K562 (cell line): ENCODE measurements at regions not wholly inside any gene's neighbourhood (a gene's known extent, or its start where the extent isn't known, plus 50 kb on each side); places are given as distances from the start of the nearest gene placed in this dataset.

Experiments used
- BRF1 ChIP-seq: IDR thresholded peaks from 3 replicates; pipeline ENCODE4 v1.6.1; 2011; ENCODE audit warnings: borderline replicate concordance, mild to moderate bottlenecking; ENCODE audit not compliant: insufficient read length; ENCODE audit errors: extremely low read depth
- CHD1 ChIP-seq: fragments of 200-600 bp; sonication (generic); IDR thresholded peaks from one replicate; pipeline ENCODE4 v1.6.1; 2012; ENCODE audit warnings: mild to moderate bottlenecking, moderate library complexity, low read length, inconsistent platforms
- CREB1 ChIP-seq, 2 experiments: sonication (generic) in 1 of 2; formaldehyde crosslinking in 1 of 2; IDR thresholded peaks; 2 replicates each; pipeline versions ENCODE4 v1.6.1 to v1.8.0; 2012 to 2022; ENCODE audit warnings: inconsistent platforms in 1 of 2, mild to moderate bottlenecking in 1 of 2, missing genetic modification reagents in 1 of 2, moderate library complexity in 1 of 2
- SMC3 ChIP-seq: conservative IDR thresholded peaks from 2 replicates; pipeline ENCODE4 v1.6.1; 2011; ENCODE audit warnings: low read depth, low read length, improper control_type of control experiment; ENCODE audit not compliant: insufficient read depth
- SP2 ChIP-seq: IDR thresholded peaks from 2 replicates; pipeline ENCODE4 v1.6.1; 2011; ENCODE audit warnings: mild to moderate bottlenecking, low read depth, low read length, moderate library complexity; ENCODE audit not compliant: poor library complexity, severe bottlenecking; ENCODE audit errors: extremely low read depth
- TBP ChIP-seq: optimal IDR thresholded peaks from 2 replicates; pipeline ENCODE3; 2011; ENCODE audit warnings: low read depth, low read length, improper control_type of control experiment
- USF1 ChIP-seq: sonication (generic); formaldehyde crosslinking; IDR thresholded peaks from 2 replicates; pipeline ENCODE4 v1.9.0; 2022; ENCODE audit warnings: mild to moderate bottlenecking, missing genetic modification reagents
- YY1 ChIP-seq, 3 experiments: IDR thresholded peaks; 2 replicates each; pipeline ENCODE4 v1.6.1; 2011; ENCODE audit warnings: low read length in 2 of 3, mild to moderate bottlenecking in 2 of 3, moderate library complexity in 2 of 3, borderline replicate concordance in 1 of 3, control low read depth in 1 of 3, low read depth in 1 of 3; ENCODE audit not compliant: insufficient read depth in 3 of 3, insufficient replicate concordance in 2 of 3, control insufficient read depth in 1 of 3, insufficient read length in 1 of 3; ENCODE audit errors: extremely low read depth in 1 of 3
- ZNF263 ChIP-seq: sonication (generic); formaldehyde crosslinking; IDR thresholded peaks from 2 replicates; pipeline ENCODE4 v1.8.0; 2022; ENCODE audit warnings: mild to moderate bottlenecking, missing genetic modification reagents, borderline replicate concordance
- TF ChIP-seq, protein P1 (sequence below): fragments of 450-650 bp; IDR thresholded peaks from 2 replicates; pipeline ENCODE4 v1.6.1; 2018; ENCODE audit not compliant: partially characterized antibody
- TF ChIP-seq, protein P2 (sequence below): IDR thresholded peaks from 3 replicates; pipeline ENCODE4 v1.6.1; 2011; ENCODE audit warnings: borderline replicate concordance, mild to moderate bottlenecking; ENCODE audit not compliant: insufficient read length, insufficient read depth

- no peak for TF ChIP-seq SMC3
- TF ChIP-seq, protein P1, sequence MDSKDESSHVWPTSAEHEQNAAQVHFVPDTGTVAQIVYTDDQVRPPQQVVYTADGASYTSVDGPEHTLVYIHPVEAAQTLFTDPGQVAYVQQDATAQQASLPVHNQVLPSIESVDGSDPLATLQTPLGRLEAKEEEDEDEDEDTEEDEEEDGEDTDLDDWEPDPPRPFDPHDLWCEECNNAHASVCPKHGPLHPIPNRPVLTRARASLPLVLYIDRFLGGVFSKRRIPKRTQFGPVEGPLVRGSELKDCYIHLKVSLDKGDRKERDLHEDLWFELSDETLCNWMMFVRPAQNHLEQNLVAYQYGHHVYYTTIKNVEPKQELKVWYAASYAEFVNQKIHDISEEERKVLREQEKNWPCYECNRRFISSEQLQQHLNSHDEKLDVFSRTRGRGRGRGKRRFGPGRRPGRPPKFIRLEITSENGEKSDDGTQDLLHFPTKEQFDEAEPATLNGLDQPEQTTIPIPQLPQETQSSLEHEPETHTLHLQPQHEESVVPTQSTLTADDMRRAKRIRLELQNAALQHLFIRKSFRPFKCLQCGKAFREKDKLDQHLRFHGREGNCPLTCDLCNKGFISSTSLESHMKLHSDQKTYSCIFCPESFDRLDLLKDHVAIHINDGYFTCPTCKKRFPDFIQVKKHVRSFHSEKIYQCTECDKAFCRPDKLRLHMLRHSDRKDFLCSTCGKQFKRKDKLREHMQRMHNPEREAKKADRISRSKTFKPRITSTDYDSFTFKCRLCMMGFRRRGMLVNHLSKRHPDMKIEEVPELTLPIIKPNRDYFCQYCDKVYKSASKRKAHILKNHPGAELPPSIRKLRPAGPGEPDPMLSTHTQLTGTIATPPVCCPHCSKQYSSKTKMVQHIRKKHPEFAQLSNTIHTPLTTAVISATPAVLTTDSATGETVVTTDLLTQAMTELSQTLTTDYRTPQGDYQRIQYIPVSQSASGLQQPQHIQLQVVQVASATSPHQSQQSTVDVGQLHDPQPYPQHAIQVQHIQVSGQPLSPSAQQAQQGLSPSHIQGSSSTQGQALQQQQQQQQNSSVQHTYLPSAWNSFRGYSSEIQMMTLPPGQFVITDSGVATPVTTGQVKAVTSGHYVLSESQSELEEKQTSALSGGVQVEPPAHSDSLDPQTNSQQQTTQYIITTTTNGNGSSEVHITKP: no peak
- TF ChIP-seq USF1: no peak
- TF ChIP-seq BRF1: no peak
- TF ChIP-seq, protein P2, sequence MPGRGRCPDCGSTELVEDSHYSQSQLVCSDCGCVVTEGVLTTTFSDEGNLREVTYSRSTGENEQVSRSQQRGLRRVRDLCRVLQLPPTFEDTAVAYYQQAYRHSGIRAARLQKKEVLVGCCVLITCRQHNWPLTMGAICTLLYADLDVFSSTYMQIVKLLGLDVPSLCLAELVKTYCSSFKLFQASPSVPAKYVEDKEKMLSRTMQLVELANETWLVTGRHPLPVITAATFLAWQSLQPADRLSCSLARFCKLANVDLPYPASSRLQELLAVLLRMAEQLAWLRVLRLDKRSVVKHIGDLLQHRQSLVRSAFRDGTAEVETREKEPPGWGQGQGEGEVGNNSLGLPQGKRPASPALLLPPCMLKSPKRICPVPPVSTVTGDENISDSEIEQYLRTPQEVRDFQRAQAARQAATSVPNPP: no peak
- no peak for TF ChIP-seq TBP
- no peak for TF ChIP-seq CREB1 (IDR thresholded peaks at IDR 0.05)
- TF ChIP-seq CREB1 (CRISPR knock-in tag; IDR thresholded peaks at IDR 0.05): no peak
- TF ChIP-seq SP2: no peak
- no peak for TF ChIP-seq ZNF263 (CRISPR knock-in tag)
- no peak for TF ChIP-seq CHD1
- no peak for TF ChIP-seq YY1 (IDR thresholded peaks at IDR 0.05; ENCODE audit: borderline replicate concordance in 1 of 3, control insufficient read depth in 1 of 3, extremely low read depth in 1 of 3, insufficient read depth in 3 of 3, insufficient read length in 1 of 3, insufficient replicate concordance in 2 of 3, low read depth in 1 of 3, low read length in 2 of 3)
Observed at GRCh38 chr12:87815771-87816585, 213.2 kb downstream of the C12orf50 start.
